Fibroblast of lung (primary cell): ENCODE measurements at regions not wholly inside any gene's neighbourhood (a gene's known extent, or its start where the extent isn't known, plus 50 kb on each side); places are given as distances from the start of the nearest gene placed in this dataset.

ENCODE experiments used
- EZH2 ChIP-seq: IDR thresholded peaks from 2 replicates; pipeline ENCODE4 v1.5.1; 2012; ENCODE audit warnings: low read length, control low read depth, mild to moderate bottlenecking; ENCODE audit errors: missing control alignments
- TF ChIP-seq, protein P1 (sequence below), 2 donors: IDR thresholded peaks in 1 of 2; conservative IDR thresholded peaks in 1 of 2; 1 replicate in 1 of 2; 2 replicates in 1 of 2; pipeline ENCODE4 v1.5.1; 2011 to 2012; ENCODE audit warnings: low read length in 2 of 2, control low read depth in 1 of 2, inconsistent platforms in 1 of 2, low read depth in 1 of 2, mild to moderate bottlenecking in 1 of 2

DNA sequence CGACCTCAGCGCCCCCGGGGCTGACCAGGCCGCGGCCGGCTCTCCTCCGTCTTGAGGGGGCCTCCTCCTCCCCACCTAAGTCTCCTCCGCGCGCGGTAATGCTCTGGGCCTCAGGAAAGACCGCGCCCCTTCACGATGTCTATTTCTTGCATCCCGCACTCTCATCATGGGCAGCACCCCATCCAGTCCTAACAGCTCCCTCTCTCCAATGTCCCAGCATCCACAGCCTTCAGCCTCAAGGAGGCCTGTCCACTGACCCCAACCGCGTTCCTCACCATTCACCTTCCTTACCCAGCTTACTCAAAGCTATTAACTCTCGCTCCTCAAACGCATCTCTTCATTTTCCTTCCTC is 77.5 kb downstream of the MAGED4 start:
- TF ChIP-seq, protein P1, sequence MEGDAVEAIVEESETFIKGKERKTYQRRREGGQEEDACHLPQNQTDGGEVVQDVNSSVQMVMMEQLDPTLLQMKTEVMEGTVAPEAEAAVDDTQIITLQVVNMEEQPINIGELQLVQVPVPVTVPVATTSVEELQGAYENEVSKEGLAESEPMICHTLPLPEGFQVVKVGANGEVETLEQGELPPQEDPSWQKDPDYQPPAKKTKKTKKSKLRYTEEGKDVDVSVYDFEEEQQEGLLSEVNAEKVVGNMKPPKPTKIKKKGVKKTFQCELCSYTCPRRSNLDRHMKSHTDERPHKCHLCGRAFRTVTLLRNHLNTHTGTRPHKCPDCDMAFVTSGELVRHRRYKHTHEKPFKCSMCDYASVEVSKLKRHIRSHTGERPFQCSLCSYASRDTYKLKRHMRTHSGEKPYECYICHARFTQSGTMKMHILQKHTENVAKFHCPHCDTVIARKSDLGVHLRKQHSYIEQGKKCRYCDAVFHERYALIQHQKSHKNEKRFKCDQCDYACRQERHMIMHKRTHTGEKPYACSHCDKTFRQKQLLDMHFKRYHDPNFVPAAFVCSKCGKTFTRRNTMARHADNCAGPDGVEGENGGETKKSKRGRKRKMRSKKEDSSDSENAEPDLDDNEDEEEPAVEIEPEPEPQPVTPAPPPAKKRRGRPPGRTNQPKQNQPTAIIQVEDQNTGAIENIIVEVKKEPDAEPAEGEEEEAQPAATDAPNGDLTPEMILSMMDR (conservative IDR thresholded peaks at IDR 0.05 in 1 of 2, IDR thresholded peaks at IDR 0.05 in 1 of 2; ENCODE audit: low read depth in 1 of 2, low read length in 2 of 2), result no peak
- TF ChIP-seq EZH2, result no peak
